ENCODE measurements at regions not wholly inside any gene's neighbourhood (a gene's known extent, or its start where the extent isn't known, plus 50 kb on each side); places are given as distances from the start of the nearest gene placed in this dataset.

DNA sequence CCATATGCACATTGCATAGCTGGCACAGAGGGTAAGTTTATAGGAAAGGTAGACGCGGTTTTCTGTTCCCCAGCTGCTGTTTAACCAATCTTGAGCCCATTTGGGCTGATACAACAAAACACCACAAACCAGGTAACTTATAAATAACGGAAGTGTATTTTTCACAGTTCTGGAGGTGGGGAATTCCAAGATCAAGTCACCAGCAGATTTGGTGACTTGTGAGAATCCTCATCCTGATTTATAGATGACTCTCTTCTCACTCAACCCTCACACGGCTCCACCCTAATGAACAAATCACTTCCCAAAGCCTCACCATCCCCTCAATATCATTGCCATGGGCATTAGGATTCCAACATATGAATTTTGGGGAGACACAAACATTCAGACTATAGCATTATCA is 694.4 kb upstream of the NR2F2 start:
- no peak for TF ChIP-seq EZH2 (optimal IDR thresholded peaks at IDR 0.05; ENCODE audit: low read depth, low read length)
- TF ChIP-seq, protein P1, sequence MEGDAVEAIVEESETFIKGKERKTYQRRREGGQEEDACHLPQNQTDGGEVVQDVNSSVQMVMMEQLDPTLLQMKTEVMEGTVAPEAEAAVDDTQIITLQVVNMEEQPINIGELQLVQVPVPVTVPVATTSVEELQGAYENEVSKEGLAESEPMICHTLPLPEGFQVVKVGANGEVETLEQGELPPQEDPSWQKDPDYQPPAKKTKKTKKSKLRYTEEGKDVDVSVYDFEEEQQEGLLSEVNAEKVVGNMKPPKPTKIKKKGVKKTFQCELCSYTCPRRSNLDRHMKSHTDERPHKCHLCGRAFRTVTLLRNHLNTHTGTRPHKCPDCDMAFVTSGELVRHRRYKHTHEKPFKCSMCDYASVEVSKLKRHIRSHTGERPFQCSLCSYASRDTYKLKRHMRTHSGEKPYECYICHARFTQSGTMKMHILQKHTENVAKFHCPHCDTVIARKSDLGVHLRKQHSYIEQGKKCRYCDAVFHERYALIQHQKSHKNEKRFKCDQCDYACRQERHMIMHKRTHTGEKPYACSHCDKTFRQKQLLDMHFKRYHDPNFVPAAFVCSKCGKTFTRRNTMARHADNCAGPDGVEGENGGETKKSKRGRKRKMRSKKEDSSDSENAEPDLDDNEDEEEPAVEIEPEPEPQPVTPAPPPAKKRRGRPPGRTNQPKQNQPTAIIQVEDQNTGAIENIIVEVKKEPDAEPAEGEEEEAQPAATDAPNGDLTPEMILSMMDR (IDR thresholded peaks at IDR 0.05; ENCODE audit: low read length): no peak

All from MM.1S (cell line).